ENCODE measurements at regions not wholly inside any gene's neighbourhood (a gene's known extent, or its start where the extent isn't known, plus 50 kb on each side); places are given as distances from the start of the nearest gene placed in this dataset.

DNA sequence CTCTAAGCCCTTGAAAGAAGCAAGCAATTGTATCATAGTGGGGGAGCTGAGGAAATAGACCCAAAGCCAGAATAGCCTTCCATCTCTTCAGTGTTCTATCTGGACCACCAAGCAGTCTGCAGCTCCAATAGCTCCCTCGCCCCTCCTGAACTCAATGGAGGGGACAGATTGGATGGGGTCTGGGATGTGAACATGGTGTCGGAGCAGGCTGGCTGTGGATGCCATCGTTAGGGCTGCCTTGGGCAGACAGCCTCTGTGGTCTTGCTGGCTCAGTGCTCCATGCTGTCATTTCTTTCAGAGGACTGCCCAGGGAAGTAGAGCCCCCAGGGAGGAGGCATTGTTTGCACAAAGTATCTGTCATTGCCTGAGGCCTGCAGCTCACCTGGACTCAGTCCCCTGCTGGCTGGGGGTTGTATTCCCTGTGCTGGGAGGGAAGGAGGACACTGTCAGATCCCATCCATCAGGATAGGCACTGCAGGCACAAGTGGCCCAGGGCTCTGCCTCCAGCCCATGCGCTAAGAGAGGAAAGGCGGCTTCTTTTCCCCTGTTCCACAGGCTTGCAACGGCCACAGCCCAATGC lies 537.7 kb downstream of the BUD13 start:
- no peak for DNase-seq

DNA sequence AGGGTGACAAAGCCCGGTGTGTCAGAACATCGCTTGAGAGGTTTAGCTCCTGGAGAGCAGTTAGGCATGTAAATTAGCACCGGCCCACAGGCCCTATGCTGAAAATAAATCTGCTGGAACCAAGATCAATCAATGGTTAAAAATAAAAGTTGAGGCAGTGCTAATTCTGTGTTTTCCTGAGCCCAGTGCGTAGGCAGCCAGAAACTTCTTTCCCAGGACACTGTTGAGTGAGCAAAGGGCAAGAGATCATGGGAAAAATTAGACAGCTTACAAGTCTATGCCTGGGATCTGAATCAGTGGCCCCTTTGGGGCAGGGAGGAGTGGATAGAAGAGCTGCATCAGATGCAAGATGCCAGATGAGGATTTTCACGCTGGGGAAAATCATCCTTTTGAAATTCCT lies 539.2 kb downstream of the BUD13 start:
- DNase-seq, result no peak

DNA sequence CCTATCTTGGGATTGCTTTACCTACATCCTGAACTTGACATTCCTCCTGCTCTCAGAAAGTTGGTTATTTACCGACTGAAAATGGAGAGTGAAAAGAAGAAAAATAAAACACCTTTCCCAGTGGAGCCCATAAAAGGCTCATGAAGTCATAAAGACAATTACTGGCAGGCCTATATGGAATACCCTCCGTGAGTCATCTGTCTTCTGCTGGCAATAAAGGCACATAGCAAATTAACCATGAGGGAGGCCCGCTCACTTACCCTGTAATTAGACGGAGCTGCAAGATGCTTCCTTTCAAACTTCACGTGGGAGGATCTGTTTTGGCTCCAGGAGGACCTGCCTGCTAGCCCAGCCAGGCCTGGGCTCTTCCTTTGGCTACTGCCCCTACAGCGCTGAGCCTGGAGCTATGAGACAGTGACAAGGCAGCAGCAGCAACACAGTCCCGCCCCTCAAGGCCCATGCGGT lies 540.4 kb downstream of the BUD13 start:
- DNase-seq, result no peak

DNA sequence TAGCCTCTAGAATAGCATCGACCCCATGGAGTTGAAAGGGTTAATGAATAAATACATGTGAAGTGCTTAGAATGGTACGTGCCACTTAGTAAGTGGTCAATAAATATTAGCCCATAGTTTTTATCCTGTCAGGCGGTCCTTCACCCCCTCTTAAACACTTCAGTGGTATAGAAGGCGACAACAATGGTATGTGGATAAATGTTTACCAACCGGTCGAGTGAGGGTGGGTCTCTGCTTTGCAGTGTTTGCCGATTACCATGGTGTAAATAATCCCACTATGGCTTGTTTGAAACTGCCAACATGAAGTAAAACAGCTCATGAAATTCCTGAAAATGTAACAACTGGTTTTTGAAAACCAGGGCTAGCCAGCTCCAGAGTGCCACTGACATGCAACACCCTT lies 541.2 kb downstream of the BUD13 start:
- no peak for DNase-seq

DNA sequence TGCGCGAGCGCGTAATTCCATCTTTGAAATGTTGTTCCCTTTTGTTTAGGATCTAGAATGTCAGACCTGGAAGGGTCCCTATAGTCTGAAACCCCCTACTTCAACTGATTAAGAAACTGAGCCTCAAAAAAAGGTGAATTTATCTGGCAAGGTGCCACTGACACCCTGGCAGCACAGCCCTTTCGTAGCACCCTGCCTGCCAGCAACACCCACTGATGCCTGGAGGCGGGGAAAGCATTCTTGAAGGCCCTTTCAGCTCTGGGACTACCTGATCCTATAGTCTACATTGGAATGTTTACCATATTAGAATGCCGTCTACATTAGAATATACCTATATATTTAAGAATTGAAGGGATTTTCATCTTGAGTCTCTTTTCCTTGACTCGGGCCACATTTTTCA lies 542.3 kb downstream of the BUD13 start:
- DNase-seq, result no peak

DNA sequence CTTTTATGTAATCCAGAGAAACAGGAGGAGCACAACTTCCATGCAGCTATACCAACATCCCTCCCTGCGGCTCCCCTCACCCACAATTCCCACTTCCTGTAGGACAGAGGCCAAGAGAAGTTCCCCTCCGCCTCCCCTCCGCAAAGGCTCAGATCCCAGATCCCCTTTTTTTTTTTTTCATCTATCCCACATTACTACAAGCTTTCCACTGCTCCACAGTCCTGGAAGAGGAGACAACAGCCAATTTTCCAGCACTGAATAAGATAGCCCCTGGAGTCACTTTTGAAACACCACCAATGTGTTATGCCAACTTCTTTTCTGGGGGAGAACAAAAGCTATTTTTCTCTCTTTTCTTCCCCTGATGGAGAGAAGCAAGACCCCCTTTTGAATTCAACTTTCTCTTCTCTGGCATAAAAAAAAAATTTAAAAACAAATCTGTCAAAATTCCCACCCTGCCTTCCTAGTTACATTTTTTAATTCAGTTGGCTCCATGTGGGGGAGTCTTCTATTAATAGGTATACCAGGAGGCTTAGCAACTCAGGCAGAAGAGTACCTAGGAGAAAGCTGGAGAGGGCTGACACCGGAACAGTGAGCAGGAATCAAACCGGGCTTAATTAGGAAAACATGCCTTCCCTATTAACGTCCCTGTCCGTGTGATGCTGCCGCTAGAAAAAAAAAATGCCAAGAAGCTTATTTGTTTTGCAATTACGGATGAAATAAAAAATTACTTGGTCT lies 543.4 kb downstream of the BUD13 start:
- no peak for DNase-seq

DNA sequence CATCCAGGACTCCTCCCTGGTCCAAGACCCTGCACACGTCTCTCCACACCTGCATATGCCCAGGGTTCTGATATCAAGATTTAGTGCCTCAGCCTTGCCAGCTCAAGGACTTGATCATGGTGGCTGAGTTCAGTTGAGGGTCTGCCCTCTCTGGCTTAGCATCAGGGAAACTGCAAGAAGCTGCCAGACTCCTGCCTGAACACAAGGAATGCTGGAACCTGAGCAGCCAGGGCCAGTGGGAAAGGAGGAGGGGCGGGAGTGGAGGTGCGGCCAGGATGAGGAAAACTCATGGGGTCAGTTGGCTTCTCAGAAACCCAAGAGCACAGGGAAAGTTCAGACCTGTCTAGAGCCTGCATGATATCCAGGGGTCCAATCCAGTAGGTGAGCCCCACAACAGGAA lies 546.1 kb downstream of the BUD13 start:
- DNase-seq, result no peak

DNA sequence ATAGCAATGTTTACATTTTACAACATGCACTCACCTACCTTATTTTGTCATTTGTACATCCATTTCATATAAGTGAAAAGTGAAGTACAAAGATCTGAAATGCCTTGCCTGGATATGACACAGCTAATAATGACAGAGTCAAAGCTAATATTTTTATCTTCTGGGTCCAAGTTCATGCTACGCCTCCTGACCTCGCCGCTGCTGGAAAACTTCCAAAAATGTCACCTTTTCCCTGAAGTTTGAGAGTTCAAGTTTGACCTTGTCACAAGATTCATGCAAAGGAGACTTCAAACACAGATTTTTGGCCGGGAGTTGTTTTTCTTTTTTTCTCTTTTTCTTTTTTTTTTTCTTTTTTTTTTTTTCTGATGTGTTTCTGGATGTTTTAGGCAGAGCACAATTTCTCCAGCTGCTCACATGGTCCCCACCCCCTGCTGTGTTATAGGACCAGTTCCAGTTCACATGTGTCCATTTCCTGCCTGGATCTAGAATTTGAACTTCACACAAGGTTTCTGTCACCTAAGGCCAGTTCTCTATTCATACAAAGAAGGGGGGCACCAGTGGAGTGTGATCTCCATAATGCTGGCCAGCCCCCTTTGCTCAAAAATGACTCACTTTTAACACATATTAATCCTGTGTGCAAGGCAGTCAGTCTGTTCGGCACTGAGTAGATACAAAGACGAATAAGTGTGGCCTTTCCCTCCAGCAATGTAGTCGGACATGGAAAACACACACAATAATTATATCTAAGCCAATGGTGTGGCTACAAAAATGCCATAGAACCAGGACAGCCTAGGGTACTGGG lies 546.8 kb downstream of the BUD13 start:
- no peak for DNase-seq

DNA sequence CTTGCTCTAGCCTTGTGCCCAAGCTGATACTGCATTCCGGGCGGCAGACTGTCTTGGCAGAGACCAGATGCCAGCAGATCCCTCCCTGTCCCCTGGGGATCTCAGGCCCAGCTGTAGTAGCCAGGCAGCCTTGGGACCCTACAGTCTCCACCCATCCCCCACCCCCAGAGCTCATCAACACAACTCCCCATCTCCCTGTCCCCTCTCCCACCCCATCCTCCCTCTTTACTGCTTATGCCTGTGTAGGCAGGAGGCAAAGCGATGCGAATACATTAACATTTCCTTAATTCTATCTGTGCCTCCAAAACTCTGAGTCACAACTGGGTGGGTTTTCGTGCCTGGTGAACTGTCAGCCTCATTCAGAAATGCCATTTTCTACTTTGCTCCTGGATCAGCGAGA lies 547.6 kb downstream of the BUD13 start:
- no peak for DNase-seq

DNA sequence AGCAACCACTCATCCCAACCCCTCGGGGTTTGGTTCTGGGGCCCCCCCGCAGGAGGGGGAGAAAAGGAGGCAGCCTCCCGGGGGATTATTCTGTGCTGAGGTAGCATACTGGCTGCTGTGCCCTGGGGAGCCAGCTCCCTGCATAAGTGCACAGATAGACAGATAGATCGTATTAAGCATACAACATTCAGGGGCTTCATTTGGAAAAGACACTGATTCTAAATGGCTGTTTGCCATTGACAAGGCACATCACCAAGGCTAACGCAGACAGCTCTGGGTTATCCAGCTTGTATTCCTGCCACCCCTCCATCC lies 547.9 kb downstream of the BUD13 start:
- no peak for DNase-seq

DNA sequence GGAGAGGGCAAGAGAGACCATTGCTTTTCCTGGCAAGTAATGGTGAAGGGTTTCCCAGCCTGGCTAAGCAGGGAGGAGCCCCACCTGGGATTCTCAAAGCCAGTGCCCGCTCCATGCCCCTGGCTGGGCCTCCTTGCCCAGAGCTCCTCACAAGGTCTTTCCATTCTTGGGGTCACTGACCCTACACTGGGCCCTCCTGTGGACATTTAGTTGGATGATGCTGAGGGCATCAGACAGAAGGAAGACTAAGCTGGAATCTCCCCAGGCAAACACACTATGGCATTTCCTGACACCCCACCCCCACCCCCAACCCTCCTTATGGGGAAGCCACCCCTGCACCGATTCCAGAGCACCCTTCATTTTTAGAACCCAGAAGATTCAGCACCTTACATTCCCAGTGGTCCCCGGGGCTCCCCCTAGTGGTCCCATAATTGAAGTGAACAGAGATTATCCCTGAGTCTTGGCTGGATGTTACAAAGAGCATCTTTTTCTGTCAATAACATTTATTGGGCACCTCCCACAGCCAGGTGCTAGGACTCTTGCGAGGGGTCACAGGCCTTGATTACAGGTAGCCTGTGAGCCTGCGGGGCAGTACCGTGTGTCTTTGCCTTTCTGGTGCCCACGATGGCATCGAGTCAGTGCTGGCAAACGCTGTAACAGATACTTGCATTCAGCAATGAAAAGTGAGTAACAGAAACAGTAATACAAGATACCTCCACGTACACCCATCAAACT lies 548.5 kb downstream of the BUD13 start:
- peak; percentile 31 for DNase-seq

DNA sequence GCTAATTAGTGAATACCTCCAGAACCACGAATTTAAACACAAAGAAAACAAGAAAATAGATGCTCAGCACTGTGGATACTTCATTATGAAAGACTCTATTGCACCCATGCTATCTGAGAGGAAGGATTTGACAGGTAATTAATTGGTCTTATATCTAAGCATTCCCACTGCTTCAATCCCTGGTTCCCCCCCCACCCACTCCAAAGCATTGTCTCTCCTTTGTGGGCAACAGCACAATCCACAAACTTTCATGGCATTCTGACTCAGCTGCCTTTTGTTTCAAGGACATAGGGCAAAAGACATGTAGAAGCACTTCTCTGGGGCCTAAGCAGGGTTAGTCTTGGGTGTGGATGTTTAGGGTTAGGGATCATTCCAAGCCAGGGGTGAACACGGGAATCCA lies 551.4 kb downstream of the BUD13 start:
- no peak for DNase-seq

DNA sequence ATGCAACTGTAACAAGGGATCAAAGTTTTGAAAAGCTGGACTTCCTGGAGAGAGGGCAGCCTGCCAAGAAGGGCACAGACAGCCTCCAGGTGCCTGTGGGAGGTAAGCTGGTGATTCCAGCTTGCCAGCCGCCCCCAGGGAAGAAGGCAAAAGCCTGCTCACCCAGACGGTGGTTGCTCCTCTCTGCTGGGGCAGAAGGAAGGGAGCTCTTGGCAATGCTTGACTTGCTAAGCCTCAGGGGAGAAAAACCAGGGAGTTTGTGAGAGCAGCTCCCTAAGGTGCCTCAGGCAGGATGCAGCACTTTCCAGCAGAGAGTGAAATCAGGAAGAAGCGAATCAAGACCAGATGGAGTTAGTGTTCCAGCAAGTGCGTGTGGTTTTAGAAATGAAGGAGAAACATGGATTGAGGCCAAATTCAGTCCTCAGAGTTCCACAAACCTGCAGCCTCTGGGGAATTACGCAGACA lies 553.6 kb downstream of the BUD13 start:
- DNase-seq, result no peak

DNA sequence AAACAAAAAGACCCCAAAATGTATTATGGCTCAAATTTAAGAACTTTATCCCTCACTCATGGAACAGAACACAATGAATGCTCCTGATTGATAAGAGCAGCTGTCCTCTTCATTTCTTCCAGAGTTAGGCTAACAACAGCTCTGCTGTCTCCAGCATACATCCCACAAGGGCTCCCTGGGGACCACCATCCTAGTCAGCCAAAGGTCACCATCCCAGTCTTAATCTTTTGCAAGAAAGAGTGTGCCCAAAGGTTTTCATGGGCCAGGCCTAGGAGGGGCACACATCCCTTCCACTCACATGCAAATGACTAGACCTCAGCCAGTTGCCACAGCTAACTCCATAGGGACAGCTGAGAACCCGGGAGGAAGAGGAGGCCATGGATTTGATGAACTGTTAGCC lies 555.3 kb downstream of the BUD13 start:
- no peak for DNase-seq

DNA sequence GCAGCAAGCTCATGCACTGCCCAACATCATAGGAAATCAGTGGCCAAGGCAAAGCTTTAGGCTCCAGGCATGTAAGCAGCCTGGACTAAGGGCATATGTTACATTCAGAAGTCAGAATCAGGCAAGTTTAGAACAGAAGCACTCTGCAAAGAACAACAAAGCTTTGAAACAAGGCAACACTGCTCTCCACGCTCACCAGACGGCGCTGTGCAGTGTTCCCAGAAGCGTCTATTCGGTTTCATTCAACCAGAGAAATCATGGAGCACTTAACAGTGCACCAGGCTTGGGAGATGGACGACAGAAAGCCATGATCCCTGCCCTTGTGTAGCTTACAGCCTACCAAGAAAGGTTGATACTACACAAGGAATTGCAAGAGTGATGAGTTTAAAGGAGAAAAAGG lies 555.8 kb downstream of the BUD13 start:
- DNase-seq, result no peak

DNA sequence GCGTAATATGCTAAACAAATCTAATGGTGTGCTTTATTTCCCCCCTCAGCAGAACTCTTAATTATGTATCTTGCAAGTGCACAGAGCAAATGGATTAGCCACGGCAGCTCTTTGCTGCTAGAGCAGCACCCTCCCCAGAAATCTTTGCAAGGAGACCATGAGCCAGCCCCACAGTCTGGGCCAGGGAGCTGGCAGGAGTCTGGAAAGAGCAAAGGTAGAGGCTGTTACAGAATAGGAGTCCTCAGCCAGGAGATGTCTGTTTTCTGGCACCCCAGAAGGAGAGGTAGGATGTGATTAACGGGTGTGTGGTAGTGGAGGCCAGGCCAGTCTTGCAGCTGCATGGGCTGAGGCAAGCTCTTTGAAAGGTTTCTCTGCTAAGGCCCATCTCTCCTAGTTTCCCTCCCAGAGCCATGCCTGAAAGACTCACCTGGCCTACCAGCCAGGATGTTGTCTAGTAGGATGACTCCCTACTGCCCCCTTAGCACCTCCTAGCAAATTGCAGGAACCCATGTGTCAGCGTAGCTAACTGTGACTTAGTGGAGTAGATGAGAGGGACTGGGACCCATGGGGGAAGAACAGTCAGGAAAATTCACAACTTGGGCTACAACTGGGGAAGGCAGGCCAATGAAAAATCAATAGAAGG lies 557.2 kb downstream of the BUD13 start:
- DNase-seq, result no peak

DNA sequence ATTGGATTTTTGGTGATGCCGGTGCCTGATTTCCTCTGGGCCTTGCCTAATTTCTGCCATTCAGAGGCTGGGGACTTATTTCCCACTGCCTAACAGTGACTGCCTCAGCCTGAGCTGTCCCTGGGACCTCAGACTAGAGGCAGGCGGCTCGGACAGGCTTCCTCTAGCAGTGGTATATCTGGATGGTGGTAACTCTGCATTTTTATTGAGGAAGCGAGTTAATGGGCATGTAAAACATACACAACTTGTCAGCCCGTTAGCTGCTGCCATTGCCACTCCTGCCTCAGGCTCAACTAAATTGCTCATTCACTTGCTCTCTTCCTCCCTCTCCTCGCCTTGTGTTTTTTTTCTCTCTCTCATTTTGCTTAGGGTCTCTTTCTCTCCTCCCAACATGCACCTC lies 561.6 kb downstream of the BUD13 start:
- no peak for DNase-seq

DNA sequence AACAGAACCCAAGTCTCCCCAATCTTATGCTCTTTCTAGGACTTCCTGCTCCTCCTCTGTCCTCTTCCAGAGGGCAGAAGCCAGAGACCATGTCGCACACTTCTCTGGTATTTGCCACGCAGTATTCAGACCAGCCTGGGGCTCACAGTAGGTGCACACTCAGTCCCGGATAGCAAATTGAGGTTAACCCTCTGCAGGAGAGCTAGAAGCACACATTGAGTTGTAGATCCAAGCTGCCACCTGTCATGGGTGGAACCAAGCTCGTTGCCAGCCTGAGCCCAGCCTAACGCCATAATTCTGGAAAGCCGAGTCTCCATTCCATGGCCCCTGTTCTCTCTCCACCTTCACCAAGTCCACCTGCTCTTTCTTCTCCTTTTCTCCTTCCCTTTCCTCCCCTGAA lies 562.1 kb downstream of the BUD13 start:
- no peak for DNase-seq

DNA sequence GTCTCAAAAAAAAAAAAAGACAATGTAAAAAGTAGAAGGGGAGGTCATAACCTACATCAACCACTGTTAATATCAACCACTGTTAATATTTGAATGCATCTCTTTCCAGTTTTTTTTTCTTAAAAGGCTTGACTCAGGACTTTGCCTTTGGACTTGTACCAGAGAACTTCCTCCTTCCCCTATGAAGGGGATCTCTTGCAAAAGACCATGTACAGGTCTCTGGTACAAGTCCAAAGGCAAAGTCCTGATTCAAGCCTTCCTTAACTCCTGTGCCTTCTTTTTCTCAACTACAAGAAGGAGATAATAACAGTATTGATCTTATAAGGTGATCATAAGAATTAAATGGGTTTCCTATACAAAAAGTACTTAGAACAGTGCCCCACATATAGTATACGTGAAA lies 563.5 kb downstream of the BUD13 start:
- no peak for DNase-seq

DNA sequence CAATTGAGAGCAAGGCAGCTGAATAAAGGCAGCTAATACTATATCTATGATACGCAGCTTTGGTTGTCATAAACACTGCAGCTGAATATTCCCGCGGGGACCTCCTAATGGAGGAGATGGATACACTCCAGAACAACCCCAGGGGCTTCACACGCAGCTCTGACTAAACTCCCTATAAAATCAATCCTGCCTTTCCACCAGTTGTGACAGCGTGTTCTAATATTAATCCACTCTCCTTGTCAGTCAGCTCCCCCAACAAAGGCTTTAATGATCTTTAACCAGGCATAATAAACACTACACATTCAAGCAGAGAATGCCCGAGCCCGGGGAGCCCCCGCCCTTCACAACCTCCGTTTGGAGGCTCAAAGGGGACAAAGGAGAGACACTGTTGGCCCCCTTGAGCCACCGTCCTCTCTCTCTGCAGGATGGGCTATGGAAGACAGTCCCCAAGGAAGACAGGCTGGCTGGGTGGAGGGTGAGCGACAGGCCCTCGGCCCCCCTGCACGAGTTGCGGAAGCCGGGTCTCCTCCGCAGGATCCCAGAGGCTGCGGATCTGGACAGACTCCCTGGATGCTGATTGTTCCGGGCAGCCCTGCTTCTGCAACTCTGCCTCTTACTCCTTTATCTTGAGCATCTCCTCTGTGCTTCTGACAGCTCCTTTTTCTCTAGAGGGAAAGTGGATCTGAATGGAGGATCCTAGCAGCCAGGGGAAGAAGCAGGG lies 565.2 kb downstream of the BUD13 start:
- no peak for DNase-seq

DNA sequence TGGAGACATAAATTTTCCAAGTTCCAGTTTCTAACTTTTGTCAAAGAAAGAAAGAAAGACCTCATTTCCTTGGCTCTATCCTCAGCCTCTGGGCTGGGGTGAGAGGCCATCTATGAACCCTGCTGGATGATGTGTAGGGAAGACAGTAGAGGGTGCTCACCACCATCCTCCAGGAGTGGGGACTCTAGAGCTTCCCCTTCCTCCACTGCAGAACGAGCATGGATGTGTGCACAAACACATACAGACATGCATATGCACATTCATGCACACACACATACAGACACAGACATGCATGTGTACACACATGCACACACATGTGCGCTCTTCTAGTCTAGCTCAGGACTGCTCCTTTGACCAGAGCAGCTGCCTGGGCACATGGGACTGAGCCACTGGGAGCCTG lies 565.8 kb downstream of the BUD13 start:
- DNase-seq, result no peak

DNA sequence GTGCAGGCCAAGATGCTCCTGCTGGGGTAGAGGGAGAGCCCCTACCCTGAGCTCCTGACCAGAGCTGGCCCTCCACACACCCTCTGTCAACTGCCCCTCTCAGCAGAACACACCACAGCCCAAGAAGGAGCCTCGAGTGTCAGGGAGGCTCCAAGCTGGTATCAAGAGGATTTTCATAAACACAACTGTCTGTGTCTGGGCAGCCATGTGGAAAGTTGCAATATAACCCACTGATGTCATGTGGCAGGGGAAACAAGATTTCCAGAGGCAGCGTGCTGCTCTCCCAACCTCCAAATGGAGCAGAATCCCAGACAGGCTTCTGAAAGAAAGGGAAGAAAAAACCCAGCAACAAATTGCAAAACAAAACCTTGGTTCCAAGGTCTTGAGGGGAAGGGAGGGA lies 569.9 kb downstream of the BUD13 start:
- no peak for DNase-seq

Data from CD4-positive, alpha-beta T cell treated with Interleukin-17A for 4 hours (primary cell).